ENCODE measurements at regions not wholly inside any gene's neighbourhood (a gene's known extent, or its start where the extent isn't known, plus 50 kb on each side); places are given as distances from the start of the nearest gene placed in this dataset.
"Not testable (repeated sequence)": the region's sequence is repeated elsewhere in the genome, so short reads cannot be mapped to it uniquely, and the experiment has no call there.

GRCh38 chr19:21668072-21668773 lies 99.2 kb downstream of the ZNF100 start:
- H3K4me1 ChIP-seq (ENCODE audit: control insufficient read depth, insufficient read depth, low read length, unreplicated experiment); H3K27ac ChIP-seq (ENCODE audit: low read depth, low read length); H3K27me3 ChIP-seq (ENCODE audit: insufficient read depth, low read length); H3K4me3 ChIP-seq (ENCODE audit: low read depth, low read length); H3K36me3 ChIP-seq (ENCODE audit: insufficient read depth, low read length); H2AFZ ChIP-seq (ENCODE audit: low read length, unreplicated experiment); H3K79me2 ChIP-seq (ENCODE audit: control insufficient read depth, insufficient read depth, low read length, unreplicated experiment): not testable (repeated sequence)

- H3K4me1 ChIP-seq (ENCODE audit: control insufficient read depth, insufficient read depth, low read length, unreplicated experiment): no peaks in the 10 kb centered on the region
- no peak overlapping the region for H2AFZ ChIP-seq (ENCODE audit: low read length, unreplicated experiment)
- no peaks in the 10 kb centered on the region for H3K79me2 ChIP-seq (ENCODE audit: control insufficient read depth, insufficient read depth, low read length, unreplicated experiment)
- no peaks in the 10 kb centered on the region for H3K27me3 ChIP-seq (ENCODE audit: insufficient read depth, low read length)
- H3K4me3 ChIP-seq (ENCODE audit: low read depth, low read length): no peak overlapping the region
- H3K36me3 ChIP-seq (ENCODE audit: insufficient read depth, low read length): no peaks in the 10 kb centered on the region
- H3K27ac ChIP-seq (ENCODE audit: low read depth, low read length): no peak overlapping the region
Measured at GRCh38 chr19:21655540-21656126, 111.7 kb downstream of the ZNF100 start.

- H3K79me2 ChIP-seq (ENCODE audit: control insufficient read depth, insufficient read depth, low read length, unreplicated experiment); H3K27ac ChIP-seq (ENCODE audit: low read depth, low read length); H3K27me3 ChIP-seq (ENCODE audit: insufficient read depth, low read length); H2AFZ ChIP-seq (ENCODE audit: low read length, unreplicated experiment); H3K36me3 ChIP-seq (ENCODE audit: insufficient read depth, low read length); H3K4me1 ChIP-seq (ENCODE audit: control insufficient read depth, insufficient read depth, low read length, unreplicated experiment); H3K4me3 ChIP-seq (ENCODE audit: low read depth, low read length): not testable (repeated sequence)
Measured at GRCh38 chr19:21651478-21651877, 115.9 kb downstream of the ZNF100 start.

DNA sequence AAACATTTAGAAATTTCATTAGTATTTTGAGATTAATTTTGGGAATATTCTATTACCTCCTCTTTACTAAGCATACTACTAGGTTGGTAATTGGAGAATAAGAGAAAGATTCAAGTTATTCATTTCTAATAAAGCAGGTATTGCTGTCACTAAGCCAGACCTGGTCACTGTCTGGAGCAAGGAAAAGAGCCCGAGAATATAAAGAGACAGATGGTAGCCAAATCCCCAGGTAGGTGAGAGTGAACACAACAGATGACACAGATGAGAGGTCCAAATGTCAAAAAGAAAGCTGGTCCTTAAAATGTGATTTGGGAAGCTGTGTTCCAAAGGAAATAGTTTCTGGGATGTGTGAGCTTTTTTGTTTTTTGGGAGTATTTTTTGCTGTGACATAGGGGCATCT lies 128.6 kb downstream of the ZNF100 start:
- H3K36me3 ChIP-seq (ENCODE audit: insufficient read depth, low read length): no peaks in the 10 kb centered on the region
- H3K4me3 ChIP-seq (ENCODE audit: low read depth, low read length): no peak overlapping the region
- no peak overlapping the region for H2AFZ ChIP-seq (ENCODE audit: low read length, unreplicated experiment)
- no peaks in the 10 kb centered on the region for H3K4me1 ChIP-seq (ENCODE audit: control insufficient read depth, insufficient read depth, low read length, unreplicated experiment)
- no peak overlapping the region for H3K27ac ChIP-seq (ENCODE audit: low read depth, low read length)
- no peaks in the 10 kb centered on the region for H3K79me2 ChIP-seq (ENCODE audit: control insufficient read depth, insufficient read depth, low read length, unreplicated experiment)
- H3K27me3 ChIP-seq (ENCODE audit: insufficient read depth, low read length): no peaks in the 10 kb centered on the region

DNA sequence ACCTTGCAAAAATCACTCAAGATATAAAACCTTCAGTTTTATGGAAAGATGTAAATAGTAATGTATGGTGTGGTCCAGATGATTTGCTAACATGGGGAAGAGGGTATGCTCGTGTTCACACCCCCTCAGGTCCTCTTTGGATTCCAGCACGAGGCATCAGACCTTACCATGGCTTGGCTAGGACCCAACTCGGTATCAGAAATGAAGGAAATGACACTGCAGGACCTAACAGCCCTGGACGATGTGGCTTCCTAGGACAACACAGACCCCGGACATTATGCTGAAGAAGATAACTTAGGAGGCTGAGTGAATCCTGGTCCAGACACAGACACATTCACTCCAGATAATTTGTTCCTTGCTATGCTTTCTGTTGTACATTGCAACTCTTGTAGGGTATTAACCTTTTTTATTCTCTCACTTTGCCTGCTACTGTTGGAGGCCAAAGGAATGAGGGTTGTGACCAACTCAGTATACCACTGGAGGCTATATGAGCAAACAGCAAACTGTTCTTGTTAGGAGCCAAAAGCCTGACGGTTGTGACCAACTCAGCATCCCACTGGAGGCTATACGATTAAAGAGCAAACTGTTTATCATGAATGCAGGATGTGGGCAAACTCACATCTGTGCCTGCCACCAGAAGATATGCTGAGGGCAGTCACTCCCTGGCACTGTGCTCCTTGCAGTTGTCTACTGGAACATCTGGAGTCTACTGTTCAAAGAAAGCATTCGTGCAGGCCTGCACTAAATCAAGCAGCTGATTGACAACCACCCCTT lies 121.7 kb downstream of the ZNF429 start:
- Histone ChIP-seq H3K27me3 (ENCODE audit: insufficient read depth, low read length) (no peaks in the 10 kb centered on the region), H3K4me3 (ENCODE audit: low read depth, low read length) (no peak overlapping the region), H3K4me1 (ENCODE audit: control insufficient read depth, insufficient read depth, low read length, unreplicated experiment) (no peaks in the 10 kb centered on the region), H3K36me3 (ENCODE audit: insufficient read depth, low read length) (no peaks in the 10 kb centered on the region), H2AFZ (ENCODE audit: low read length, unreplicated experiment) (no peak overlapping the region), H3K27ac (ENCODE audit: low read depth, low read length) (no peak overlapping the region), H3K79me2 (ENCODE audit: control insufficient read depth, insufficient read depth, low read length, unreplicated experiment) (no peaks in the 10 kb centered on the region)

DNA sequence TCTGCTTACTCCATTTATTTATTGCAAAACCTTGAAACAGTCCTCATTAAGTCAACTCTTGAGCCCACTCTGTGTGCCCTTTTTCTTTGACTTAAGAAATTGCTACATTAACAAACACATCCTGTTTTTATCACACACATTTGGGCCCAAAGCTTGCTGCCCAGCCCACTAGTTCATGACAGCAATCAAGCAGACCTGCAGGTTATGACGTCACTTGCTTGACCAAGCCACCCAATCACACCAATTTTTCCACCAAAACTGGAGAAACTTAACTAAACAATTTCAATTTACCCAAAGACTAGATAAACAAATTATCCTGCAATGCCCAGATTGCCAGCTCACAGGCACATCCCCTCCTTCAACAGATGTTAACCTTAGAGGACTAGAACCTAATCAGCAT lies 120.7 kb downstream of the ZNF429 start:
- Histone ChIP-seq H3K27ac (ENCODE audit: low read depth, low read length) (no peak overlapping the region), H3K4me3 (ENCODE audit: low read depth, low read length) (no peak overlapping the region), H3K4me1 (ENCODE audit: control insufficient read depth, insufficient read depth, low read length, unreplicated experiment) (no peaks in the 10 kb centered on the region), H3K36me3 (ENCODE audit: insufficient read depth, low read length) (no peaks in the 10 kb centered on the region), H3K27me3 (ENCODE audit: insufficient read depth, low read length) (no peaks in the 10 kb centered on the region), H2AFZ (ENCODE audit: low read length, unreplicated experiment) (no peak overlapping the region), H3K79me2 (ENCODE audit: control insufficient read depth, insufficient read depth, low read length, unreplicated experiment) (no peaks in the 10 kb centered on the region)

GRCh38 chr19:21622920-21623319 lies 117.5 kb downstream of the ZNF429 start:
- no peaks in the 10 kb centered on the region for H3K79me2 ChIP-seq (ENCODE audit: control insufficient read depth, insufficient read depth, low read length, unreplicated experiment)
- no peak overlapping the region for H3K27ac ChIP-seq (ENCODE audit: low read depth, low read length)
- H2AFZ ChIP-seq (ENCODE audit: low read length, unreplicated experiment): no peak overlapping the region
- no peaks in the 10 kb centered on the region for H3K36me3 ChIP-seq (ENCODE audit: insufficient read depth, low read length)
- H3K27me3 ChIP-seq (ENCODE audit: insufficient read depth, low read length): no peaks in the 10 kb centered on the region
- no peaks in the 10 kb centered on the region for H3K4me1 ChIP-seq (ENCODE audit: control insufficient read depth, insufficient read depth, low read length, unreplicated experiment)
- H3K4me3 ChIP-seq (ENCODE audit: low read depth, low read length): no peak overlapping the region

DNA sequence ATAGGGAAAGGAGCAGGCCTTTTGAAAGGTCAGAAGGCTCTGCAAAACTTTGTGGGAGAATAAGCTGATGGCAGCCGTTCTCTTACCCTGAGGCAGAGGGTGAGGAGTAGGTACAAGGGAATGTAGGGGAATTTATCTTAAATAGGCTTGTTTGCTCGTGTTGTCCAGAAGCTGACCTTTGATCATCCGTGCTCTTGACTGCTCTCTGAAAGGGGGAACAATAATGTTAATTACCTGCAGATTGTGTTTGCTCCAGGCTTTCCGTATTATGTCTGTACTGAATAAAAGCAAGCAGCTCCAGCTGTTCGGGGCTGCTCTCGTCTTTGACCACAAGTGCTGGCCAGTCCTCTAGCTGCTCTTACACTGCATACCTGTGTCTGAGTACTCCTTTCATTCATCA lies 116.3 kb downstream of the ZNF429 start:
- H3K27me3 ChIP-seq (ENCODE audit: insufficient read depth, low read length): no peaks in the 10 kb centered on the region
- H3K36me3 ChIP-seq (ENCODE audit: insufficient read depth, low read length): no peaks in the 10 kb centered on the region
- H3K79me2 ChIP-seq (ENCODE audit: control insufficient read depth, insufficient read depth, low read length, unreplicated experiment): no peaks in the 10 kb centered on the region
- H3K4me1 ChIP-seq (ENCODE audit: control insufficient read depth, insufficient read depth, low read length, unreplicated experiment): no peaks in the 10 kb centered on the region
- no peak overlapping the region for H3K4me3 ChIP-seq (ENCODE audit: low read depth, low read length)
- no peak overlapping the region for H3K27ac ChIP-seq (ENCODE audit: low read depth, low read length)
- H2AFZ ChIP-seq (ENCODE audit: low read length, unreplicated experiment): no peak overlapping the region

GRCh38 chr19:21617740-21618339 lies 112.4 kb downstream of the ZNF429 start:
- Histone ChIP-seq H2AFZ (ENCODE audit: low read length, unreplicated experiment) (no peak overlapping the region), H3K27ac (ENCODE audit: low read depth, low read length) (no peak overlapping the region)

DNA sequence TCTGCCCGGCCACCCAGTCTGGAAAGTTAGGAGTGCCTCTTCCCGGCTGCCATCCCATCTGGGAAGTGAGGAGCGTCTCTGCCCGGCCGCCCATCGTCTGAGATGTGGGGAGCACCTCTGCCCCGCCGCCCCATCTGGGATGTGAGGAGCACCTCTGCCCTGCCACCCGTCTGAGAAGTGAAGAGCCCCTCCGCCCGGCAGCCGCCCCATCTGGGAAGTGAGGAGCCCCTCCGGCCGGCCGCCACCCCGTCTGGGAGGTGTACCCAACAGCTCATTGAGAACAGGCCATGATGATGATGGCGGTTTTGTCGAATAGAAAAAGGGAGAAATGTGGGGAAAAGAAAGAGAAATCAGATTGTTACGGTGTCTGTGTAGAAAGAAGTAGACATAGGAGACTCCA lies 109.4 kb downstream of the ZNF429 start:
- not testable (repeated sequence) for H2AFZ ChIP-seq (ENCODE audit: low read length, unreplicated experiment); H3K79me2 ChIP-seq (ENCODE audit: control insufficient read depth, insufficient read depth, low read length, unreplicated experiment); H3K27ac ChIP-seq (ENCODE audit: low read depth, low read length); H3K27me3 ChIP-seq (ENCODE audit: insufficient read depth, low read length); H3K36me3 ChIP-seq (ENCODE audit: insufficient read depth, low read length); H3K4me3 ChIP-seq (ENCODE audit: low read depth, low read length); H3K4me1 ChIP-seq (ENCODE audit: control insufficient read depth, insufficient read depth, low read length, unreplicated experiment)

More at GRCh38 chr19:21617740-21618339, 112.4 kb downstream of the ZNF429 start:
- no peaks in the 10 kb centered on the region for H3K27me3 ChIP-seq (ENCODE audit: insufficient read depth, low read length)
- no peaks in the 10 kb centered on the region for H3K4me1 ChIP-seq (ENCODE audit: control insufficient read depth, insufficient read depth, low read length, unreplicated experiment)
- H3K79me2 ChIP-seq (ENCODE audit: control insufficient read depth, insufficient read depth, low read length, unreplicated experiment): no peaks in the 10 kb centered on the region
- no peak overlapping the region for H3K4me3 ChIP-seq (ENCODE audit: low read depth, low read length)
- no peaks in the 10 kb centered on the region for H3K36me3 ChIP-seq (ENCODE audit: insufficient read depth, low read length)
